HCEC 1CT (cell line): ENCODE measurements at regions not wholly inside any gene's neighbourhood (a gene's known extent, or its start where the extent isn't known, plus 50 kb on each side); places are given as distances from the start of the nearest gene placed in this dataset.
"Not testable (repeated sequence)": the region's sequence is repeated elsewhere in the genome, so short reads cannot be mapped to it uniquely, and the experiment has no call there.

ENCODE experiments used
- DNase-seq: peaks from one replicate; pipeline ENCODE4 v3.0.0-alpha.2; 2017

DNA sequence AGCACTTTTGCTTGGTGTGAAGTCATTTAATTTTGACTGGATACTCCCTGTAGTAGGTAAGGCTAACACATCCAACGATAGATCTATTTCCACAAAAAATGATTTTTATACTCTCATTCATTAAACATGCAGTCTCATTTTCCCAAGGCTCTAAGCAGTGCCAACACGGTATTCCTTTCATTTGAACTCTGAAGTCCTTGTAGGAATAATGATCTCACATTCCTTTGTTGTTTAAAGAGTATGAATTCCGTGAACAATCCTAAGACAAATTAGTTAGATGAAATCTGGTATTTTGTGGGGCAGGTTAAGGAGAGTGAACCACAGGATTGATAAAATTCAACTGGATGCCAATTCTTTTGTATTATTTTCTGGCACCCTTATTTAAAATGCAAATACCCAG is 66.6 kb downstream of the LACC1 start:
- DNase-seq, result no peak

DNA sequence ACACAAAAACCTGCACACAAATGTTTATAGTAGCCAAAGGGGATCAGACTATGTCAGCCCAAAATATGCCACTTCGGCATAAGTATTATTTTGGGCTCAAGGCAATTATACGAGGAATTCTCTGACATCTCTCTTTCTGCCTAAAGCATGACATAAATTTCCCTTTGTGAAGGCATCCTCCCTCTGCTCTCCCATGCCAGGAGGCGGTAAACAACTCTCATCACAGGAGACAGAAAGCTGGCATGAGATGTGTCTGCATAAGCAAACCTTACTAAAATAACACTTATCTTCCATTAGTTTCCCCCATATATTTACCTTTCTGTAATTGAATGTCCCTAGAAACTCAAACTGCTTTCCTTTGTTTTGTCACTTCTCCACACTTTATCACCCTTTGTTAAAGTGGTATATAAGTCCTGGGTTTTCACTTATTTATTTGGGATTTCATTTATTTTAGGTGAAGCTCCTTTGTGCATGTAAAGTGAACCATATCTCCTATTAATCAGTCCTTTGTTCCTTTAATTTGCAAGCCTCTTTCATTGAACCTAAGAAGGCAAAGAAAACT is 68.3 kb downstream of the LACC1 start:
- DNase-seq, result no peak

DNA sequence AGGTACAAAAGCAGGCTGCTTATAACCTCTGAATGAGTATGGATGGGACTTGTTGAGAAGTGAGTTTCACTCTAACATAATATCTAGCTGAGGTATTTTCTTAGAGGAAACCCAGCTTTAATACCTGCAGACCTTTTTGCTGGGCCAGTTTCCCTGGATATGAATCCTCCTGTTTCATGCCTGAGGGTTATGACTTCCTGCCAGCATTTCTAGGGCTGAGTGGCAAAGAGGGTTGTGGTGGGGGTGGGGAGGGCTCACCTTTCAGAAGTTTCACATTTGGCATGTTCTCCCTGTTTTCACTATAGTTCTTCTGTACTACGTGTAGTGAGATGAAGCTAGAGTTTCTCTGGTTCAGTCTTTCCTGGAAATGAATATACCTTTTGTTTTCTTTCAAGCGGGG is 73.7 kb downstream of the LACC1 start:
- DNase-seq, result no peak

DNA sequence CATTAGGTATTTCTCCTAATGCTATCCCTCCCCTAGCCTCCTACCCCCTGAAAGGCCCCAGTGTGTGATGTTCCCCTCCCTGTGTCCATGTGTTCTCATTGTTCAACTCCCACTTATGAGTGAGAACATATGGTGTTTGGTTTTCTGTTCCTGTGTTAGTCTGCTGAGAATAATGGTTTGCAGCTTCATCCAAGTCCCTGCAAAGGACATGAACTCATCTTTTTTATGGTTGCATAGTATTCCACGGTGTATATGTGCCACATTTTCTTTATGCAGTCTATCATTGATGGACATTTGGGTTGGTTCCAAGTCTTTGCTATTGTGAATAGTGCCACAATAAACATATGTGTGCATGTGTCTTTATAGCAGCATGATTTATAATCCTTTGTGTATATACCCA is 77.3 kb downstream of the LACC1 start:
- not testable (repeated sequence) for DNase-seq

DNA sequence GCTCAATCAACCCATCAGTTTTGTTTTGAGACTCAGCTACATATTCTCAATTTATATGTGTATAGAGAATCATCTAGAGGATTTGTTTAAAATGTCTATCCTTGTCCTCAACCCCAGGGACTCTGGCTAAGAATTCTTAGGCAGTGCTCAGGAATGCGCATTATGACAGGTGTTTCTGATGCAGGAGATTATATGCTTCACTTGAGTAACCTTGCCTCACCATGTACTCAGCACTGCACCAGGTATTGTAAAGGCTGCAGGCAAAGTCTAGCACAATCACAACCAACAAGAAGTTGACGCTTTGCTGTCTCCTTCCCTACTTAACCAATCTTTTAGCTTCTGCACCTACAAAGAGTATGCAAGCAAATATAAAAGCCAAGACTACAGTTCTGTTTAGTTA is 79.6 kb downstream of the LACC1 start:
- no peak for DNase-seq

DNA sequence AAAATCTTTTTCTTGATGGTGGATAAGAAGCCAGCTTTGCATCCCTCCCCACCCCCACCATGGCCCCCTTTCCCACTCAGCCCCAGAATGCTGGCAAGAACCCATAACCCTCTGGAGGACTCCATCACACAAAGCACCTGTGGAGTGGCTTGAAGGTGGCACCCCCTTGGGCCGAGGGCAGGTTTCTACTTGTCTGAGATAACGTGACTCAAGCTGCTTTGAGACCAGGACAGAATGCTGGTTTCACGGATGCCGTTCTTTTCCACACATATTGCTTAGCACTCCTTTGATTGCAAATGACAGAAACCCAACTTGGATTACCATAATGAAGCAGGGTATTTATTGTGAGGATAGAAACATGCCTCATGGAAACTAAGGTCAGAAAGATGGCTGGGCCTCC is 82.2 kb downstream of the LACC1 start:
- no peak for DNase-seq

GRCh38 chr13:43963726-43964125 is 84.0 kb downstream of the LACC1 start:
- no peak for DNase-seq

DNA sequence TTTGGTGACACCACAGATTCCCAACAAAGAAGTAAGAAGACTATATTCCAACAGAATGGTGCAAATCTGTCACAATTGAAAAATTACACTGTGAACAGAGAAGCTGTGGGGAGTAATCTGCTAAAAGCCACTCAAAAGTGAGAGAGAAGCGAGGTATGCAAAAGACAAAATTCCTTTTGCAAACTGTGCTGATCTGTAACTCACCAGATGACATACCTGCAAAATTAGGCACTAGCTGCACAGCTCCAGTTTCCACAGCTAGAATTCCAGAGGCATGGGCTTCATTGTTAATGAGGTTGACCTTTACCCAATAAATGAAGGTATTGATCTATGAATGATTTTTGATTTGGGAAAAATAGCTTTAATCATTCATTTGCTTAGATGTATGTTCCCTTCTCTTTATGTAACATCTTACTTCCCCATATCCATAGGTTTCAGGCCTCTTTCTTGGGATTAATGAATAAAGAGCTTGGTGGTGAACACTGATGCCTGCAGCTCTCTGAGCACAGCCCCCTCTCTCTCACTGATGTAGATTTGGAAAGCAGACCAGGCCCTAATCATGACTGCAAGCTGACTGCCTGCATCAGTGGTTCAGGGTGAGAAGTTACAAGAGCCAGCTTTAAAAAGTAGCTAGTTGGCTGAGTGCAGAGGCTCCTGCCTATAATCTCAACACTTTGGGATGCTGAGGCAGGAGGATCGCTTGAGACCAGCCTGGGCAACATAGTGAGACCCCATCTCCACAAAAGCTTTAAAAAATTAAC is 85.2 kb downstream of the LACC1 start:
- no peak for DNase-seq

DNA sequence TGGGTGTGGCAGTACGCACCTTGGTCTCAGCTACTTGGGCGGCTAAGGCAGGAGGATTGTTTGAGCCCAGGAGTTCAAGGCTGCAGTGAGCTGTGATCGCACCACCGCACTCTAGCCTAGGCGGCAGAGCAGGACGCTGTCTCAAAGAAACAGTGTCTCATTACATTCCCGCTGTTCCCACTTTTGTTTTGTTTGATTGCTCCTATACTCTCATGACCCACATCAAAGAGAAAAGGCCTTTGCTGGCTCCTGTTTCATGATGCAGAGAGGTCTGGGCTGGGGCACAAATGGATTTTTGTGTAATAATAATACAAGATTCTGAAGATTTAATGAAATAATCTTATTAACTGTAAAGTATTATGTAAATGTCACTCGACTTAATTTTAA is 85.7 kb downstream of the LACC1 start:
- DNase-seq, result no peak

- DNase-seq, result not testable (repeated sequence)
Measured at GRCh38 chr13:43968251-43968942, 88.7 kb downstream of the LACC1 start.

DNA sequence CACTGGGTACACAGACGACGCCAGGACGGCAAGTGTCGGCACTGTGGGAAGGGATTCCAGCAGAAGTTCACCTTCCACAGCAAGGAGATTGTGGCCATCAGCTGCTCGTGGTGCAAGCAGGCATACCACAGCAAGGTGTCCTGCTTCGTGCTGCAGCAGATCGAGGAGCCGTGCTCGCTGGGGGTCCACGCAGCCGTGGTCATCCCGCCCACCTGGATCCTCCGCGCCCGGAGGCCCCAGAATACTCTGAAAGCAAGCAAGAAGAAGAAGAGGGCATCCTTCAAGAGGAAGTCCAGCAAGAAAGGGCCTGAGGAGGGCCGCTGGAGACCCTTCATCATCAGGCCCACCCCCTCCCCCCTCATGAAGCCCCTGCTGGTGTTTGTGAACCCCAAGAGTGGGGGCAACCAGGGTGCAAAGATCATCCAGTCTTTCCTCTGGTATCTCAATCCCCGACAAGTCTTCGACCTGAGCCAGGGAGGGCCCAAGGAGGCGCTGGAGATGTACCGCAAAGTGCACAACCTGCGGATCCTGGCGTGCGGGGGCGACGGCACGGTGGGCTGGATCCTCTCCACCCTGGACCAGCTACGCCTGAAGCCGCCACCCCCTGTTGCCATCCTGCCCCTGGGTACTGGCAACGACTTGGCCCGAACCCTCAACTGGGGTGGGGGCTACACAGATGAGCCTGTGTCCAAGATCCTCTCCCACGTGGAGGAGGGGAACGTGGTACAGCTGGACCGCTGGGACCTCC is 89.4 kb downstream of the LACC1 start:
- not testable (repeated sequence) for DNase-seq

GRCh38 chr13:43969919-43970318 is 90.2 kb downstream of the LACC1 start:
- not testable (repeated sequence) for DNase-seq

DNA sequence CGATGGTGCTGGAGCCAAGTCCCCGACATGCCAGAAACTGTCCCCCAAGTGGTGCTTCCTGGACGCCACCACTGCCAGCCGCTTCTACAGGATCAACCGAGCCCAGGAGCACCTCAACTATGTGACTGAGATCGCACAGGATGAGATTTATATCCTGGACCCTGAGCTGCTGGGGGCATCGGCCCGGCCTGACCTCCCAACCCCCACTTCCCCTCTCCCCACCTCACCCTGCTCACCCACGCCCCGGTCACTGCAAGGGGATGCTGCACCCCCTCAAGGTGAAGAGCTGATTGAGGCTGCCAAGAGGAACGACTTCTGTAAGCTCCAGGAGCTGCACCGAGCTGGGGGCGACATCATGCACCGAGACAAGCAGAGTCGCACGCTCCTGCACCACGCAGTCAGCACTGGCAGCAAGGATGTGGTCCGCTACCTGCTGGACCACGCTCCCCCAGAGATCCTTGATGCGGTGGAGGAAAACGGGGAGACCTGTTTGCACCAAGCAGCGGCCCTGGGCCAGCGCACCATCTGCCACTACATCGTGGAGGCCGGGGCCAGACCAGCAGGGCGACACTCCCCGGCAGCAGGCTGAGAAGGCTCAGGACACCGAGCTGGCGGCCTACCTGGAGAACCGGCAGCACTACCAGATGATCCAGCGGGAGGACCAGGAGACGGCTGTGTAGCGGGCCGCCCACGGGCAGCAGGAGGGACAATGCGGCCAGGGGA is 91.0 kb downstream of the LACC1 start:
- DNase-seq, result not testable (repeated sequence)

GRCh38 chr13:43971324-43971723 is 91.6 kb downstream of the LACC1 start:
- not testable (repeated sequence) for DNase-seq

GRCh38 chr13:43977911-43978310 is 98.2 kb downstream of the LACC1 start:
- no peak for DNase-seq

GRCh38 chr13:43978688-43979087 is 99.0 kb downstream of the LACC1 start:
- no peak for DNase-seq

DNA sequence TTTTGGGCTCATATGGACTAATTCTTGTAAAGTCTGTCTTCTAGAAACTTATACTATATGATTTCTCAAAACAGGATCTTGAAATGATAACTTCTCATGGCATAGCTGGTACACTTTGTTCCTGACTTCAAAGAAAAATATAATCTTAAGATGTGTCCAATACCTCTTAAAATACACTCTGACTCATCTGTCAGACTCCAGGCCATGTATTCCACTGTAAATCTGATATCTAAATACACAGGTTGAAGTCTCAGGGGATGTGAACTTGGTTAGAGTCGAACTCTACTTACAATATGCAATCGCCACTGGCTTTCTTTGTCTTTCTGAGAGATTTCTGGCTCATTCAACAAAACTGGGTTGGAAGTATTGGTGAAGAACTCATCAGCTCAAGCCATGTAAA is 99.8 kb downstream of the LACC1 start:
- no peak for DNase-seq

DNA sequence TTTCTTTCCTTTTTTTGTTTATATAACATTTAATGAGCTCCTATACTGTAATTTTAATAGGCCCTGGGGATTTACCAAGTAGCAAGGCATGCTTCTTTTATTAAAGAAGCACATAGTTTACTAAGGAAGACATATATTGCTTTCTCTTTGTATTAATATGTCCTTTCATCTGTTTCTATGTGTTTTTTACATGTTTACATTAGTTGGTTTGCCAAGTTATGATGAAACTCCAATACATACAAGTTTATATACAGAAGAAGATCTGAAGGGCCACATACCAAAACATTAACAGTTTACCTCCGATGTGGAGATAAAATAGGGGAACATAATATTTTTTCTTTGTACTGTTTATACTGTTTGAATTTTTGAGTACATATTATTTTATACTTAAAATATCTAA is 100.9 kb downstream of the LACC1 start:
- no peak for DNase-seq

DNA sequence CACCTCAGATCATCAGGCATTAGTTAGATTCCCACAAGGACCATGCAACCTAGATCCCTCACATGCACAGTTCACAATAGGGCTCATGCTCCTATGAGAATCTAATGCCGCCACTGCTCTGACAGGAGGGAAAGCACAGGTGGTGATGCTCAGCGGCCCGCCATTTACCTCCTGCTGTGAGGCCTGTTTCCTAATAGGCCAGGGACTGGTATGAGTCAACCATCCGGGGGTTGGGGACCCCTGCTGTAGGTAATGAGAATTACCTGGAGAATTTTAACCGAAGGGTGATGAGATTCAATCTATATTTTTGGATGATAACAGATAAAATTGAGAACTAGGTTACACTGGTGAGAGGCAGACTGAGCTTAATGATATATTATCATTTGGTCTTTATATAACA is 101.4 kb downstream of the LACC1 start:
- no peak for DNase-seq

- DNase-seq, result no peak
Measured at GRCh38 chr13:43981512-43982301, 102.0 kb downstream of the LACC1 start.

DNA sequence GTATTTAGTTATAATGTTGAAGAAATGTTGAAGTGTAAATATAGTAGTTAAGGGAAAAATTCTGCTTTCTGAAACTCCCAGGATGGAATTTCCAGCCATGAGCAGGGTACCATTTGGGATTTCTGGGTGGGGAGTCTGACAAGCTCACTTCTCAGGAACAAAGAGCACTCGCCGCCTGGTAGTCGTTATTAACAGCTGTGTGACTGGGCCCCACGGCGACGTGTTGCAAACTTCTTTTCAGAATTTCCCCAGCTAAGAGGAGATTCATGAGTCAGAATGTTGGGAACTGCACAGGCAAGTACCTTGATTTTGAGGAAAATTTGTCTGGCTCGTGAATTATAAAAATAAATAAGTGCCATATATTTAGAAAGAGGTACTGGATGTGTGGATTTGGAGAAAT is 103.7 kb downstream of the LACC1 start:
- no peak for DNase-seq

DNA sequence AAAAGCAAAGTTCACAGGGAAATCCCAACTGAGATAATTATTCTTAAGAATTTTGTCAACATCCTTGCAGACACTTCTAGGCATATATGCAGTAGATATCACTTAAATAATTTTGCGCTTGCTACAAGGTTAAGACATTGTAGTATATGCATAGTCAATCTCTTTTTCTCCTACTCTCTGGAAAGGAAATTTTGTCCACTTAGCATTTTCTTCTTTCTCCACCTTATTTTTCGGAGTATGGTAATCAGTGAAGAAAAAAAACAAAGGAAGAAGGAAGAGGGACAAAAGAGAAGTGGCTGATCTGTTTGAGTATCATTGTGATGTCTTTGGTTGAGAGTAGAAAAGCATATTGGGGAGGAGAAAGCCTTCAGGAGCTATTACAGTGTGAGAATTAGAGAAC is 104.6 kb downstream of the LACC1 start:
- no peak for DNase-seq
